SK-N-SH (cell line): ENCODE measurements at regions not wholly inside any gene's neighbourhood (a gene's known extent, or its start where the extent isn't known, plus 50 kb on each side); places are given as distances from the start of the nearest gene placed in this dataset.

Experiments
- CTCF ChIA-PET: fragments of 300-600, 350-600 bp; formaldehyde crosslinking; extraction: SDS; loops from one replicate; lab custom pipeline; 2021; lab: Yijun Ruan, JAX
- POLR2A ChIA-PET: fragments of 350-600 bp; sonication (Branson Sonifier 250); formaldehyde crosslinking; extraction: SDS; loops from one replicate; lab custom pipeline; 2020; ENCODE audit warnings: antibody characterized with exemption, inconsistent platforms; lab: Yijun Ruan, JAX
- DNase-seq: peaks from one replicate; pipeline ENCODE4 v3.0.0; 2012
- H2AFZ ChIP-seq: fragments of 200-600 bp; sonication (generic); 2 replicates; pipeline ENCODE4 v1.8.1; 2016; ENCODE audit warnings: antibody characterized with exemption, mild to moderate bottlenecking, low read depth
- H3F3A ChIP-seq: fragments of 200-600 bp; sonication (generic); replicated peaks from 2 replicates; pipeline ENCODE3; 2016; ENCODE audit warnings: antibody characterized with exemption, mild to moderate bottlenecking; ENCODE audit not compliant: insufficient read depth
- H3K27ac ChIP-seq, 2 experiments: fragments of 200-500 bp in 1 of 2; fragments of 200-600 bp in 1 of 2; sonication (Bioruptor generic) in 1 of 2; sonication (generic), shearing (Covaris generic) in 1 of 2; 2 replicates each; pipeline versions ENCODE4 v1.5.1 to v1.6.1; 2014 to 2016; ENCODE audit warnings: low read depth in 2 of 2, inconsistent platforms in 1 of 2, low read length in 1 of 2, mild to moderate bottlenecking in 1 of 2, mixed read lengths in 1 of 2
- H3K27me3 ChIP-seq: fragments of 200-600 bp; sonication (generic), shearing (Covaris generic); 2 replicates; pipeline ENCODE4 v1.6.1; 2016; ENCODE audit warnings: mixed run types; ENCODE audit not compliant: insufficient read depth
- H3K36me3 ChIP-seq, 2 experiments: fragments of 200-500 bp in 1 of 2; fragments of 200-600 bp in 1 of 2; sonication (Bioruptor generic) in 1 of 2; sonication (generic) in 1 of 2; replicated peaks in 1 of 2; 2 replicates each; pipeline versions ENCODE3 to v1.5.1; 2014 to 2016; ENCODE audit warnings: low read length in 1 of 2, mild to moderate bottlenecking in 1 of 2; ENCODE audit not compliant: insufficient read depth in 2 of 2, control insufficient read depth in 1 of 2
- H3K4me1 ChIP-seq, 2 experiments: fragments of 200-500 bp in 1 of 2; fragments of 200-600 bp in 1 of 2; sonication (Bioruptor generic) in 1 of 2; sonication (generic), shearing (Covaris generic) in 1 of 2; 2 replicates each; pipeline versions ENCODE4 v1.5.1 to v1.6.1; 2014 to 2016; ENCODE audit warnings: low read depth in 1 of 2, low read length in 1 of 2, mixed run types in 1 of 2; ENCODE audit not compliant: insufficient read depth in 2 of 2, control insufficient read depth in 1 of 2
- H3K4me2 ChIP-seq: fragments of 200-600 bp; sonication (generic), shearing (Covaris generic); 2 replicates; pipeline ENCODE4 v1.6.1; 2017; ENCODE audit warnings: mixed run types
- H3K4me3 ChIP-seq, 2 experiments: fragments of 200-500 bp in 1 of 2; fragments of 200-600 bp in 1 of 2; sonication (Bioruptor generic) in 1 of 2; sonication (generic), shearing (Covaris generic) in 1 of 2; 2 replicates each; pipeline versions ENCODE4 v1.5.1 to v1.8.1; 2014 to 2016; ENCODE audit warnings: low read depth in 2 of 2, inconsistent platforms in 1 of 2, low read length in 1 of 2, mild to moderate bottlenecking in 1 of 2, mixed read lengths in 1 of 2, moderate library complexity in 1 of 2
- H3K79me2 ChIP-seq: fragments of 200-600 bp; sonication (generic); 2 replicates; pipeline ENCODE4 v1.8.1; 2017; ENCODE audit warnings: mild to moderate bottlenecking; ENCODE audit not compliant: insufficient read depth
- H3K9ac ChIP-seq: fragments of 200-600 bp; sonication (generic); 2 replicates; pipeline ENCODE4 v1.6.1; 2017; ENCODE audit warnings: mixed run types
- H3K9me2 ChIP-seq: fragments of 200-600 bp; sonication (generic); 2 replicates; pipeline ENCODE4 v1.6.1; 2017; ENCODE audit warnings: mixed run types
- H3K9me3 ChIP-seq: fragments of 200-600 bp; sonication (generic); 2 replicates; pipeline ENCODE4 v1.6.1; 2017; ENCODE audit warnings: mixed run types, mild to moderate bottlenecking, moderate library complexity
- H4K20me1 ChIP-seq: fragments of 200-600 bp; sonication (generic); 2 replicates; pipeline ENCODE4 v1.6.1; 2017; ENCODE audit warnings: mild to moderate bottlenecking, mixed run types; ENCODE audit not compliant: insufficient read depth
- EP300 ChIP-seq, 2 experiments: IDR thresholded peaks; 2 replicates each; pipeline versions ENCODE4 v1.4.0 to v1.6.1; 2012; ENCODE audit warnings: borderline replicate concordance in 1 of 2, low read depth in 1 of 2, low read length in 1 of 2
- EZH2phosphoT487 ChIP-seq: fragments of 200-600 bp; sonication (generic); IDR thresholded peaks from 2 replicates; pipeline ENCODE4 v1.6.1; 2017; ENCODE audit warnings: low read depth, mixed run types, mild to moderate bottlenecking, antibody characterized with exemption, moderate library complexity, borderline replicate concordance
- FOSL2 ChIP-seq: IDR thresholded peaks from 2 replicates; pipeline ENCODE4 v1.4.0; 2012; ENCODE audit warnings: low read depth, mild to moderate bottlenecking, moderate library complexity, borderline replicate concordance
- FOXM1 ChIP-seq: IDR thresholded peaks from 2 replicates; pipeline ENCODE4 v1.4.0; 2012; ENCODE audit warnings: low read depth, mild to moderate bottlenecking
- GATA2 ChIP-seq: sonication (generic); formaldehyde crosslinking; IDR thresholded peaks from 2 replicates; pipeline ENCODE4 v1.5.0; 2020; ENCODE audit warnings: mild to moderate bottlenecking, missing genetic modification reagents
- IRF3 ChIP-seq: fragments of 150-350 bp; IDR thresholded peaks from 2 replicates; pipeline ENCODE4 v1.6.1; 2016; ENCODE audit warnings: mild to moderate bottlenecking, low read depth, low read length
- MXI1 ChIP-seq: IDR thresholded peaks from 2 replicates; pipeline ENCODE4 v1.6.1; 2012; ENCODE audit warnings: mild to moderate bottlenecking, low read depth, low read length, improper control_type of control experiment
- NFIC ChIP-seq: IDR thresholded peaks from 2 replicates; pipeline ENCODE4 v1.4.0; 2012; ENCODE audit warnings: borderline replicate concordance
- NRF1 ChIP-seq: IDR thresholded peaks from 2 replicates; pipeline ENCODE4 v1.6.1; 2012; ENCODE audit warnings: low read depth, mild to moderate bottlenecking, low read length
- RAD21 ChIP-seq: IDR thresholded peaks from 2 replicates; pipeline ENCODE4 v1.6.1; 2012; ENCODE audit warnings: mild to moderate bottlenecking, low read length
- RXRA ChIP-seq: IDR thresholded peaks from 2 replicates; pipeline ENCODE4 v1.4.0; 2012; ENCODE audit warnings: low read depth, mild to moderate bottlenecking, borderline replicate concordance
- SIN3A ChIP-seq: IDR thresholded peaks from 2 replicates; pipeline ENCODE4 v1.6.1; 2012; ENCODE audit warnings: low read depth, mild to moderate bottlenecking, low read length, moderate library complexity, borderline replicate concordance
- SMC3 ChIP-seq: IDR thresholded peaks from 2 replicates; pipeline ENCODE4 v1.6.1; 2012; ENCODE audit warnings: low read depth, low read length, improper control_type of control experiment
- TCF12 ChIP-seq: IDR thresholded peaks from 2 replicates; pipeline ENCODE4 v1.4.0; 2012
- YY1 ChIP-seq: IDR thresholded peaks from 2 replicates; pipeline ENCODE4 v1.4.0; 2012; ENCODE audit warnings: low read depth, mild to moderate bottlenecking
- ZBTB33 ChIP-seq: IDR thresholded peaks from 2 replicates; pipeline ENCODE4 v1.4.0; 2012; ENCODE audit warnings: low read depth, borderline replicate concordance
- WGBS: methylation state at CpG from one replicate; pipeline ENCODE4 v1.1.6; 2017; ENCODE audit warnings: low lambda C conversion rate; 5-methylcytosine and 5-hydroxymethylcytosine counted together
- TF ChIP-seq, protein P1 (sequence below): IDR thresholded peaks from 2 replicates; pipeline ENCODE4 v1.4.0; 2012; ENCODE audit warnings: low read depth, borderline replicate concordance
- TF ChIP-seq, protein P2 (sequence below): fragments of 200-600 bp; sonication (generic); IDR thresholded peaks from 2 replicates; pipeline ENCODE4 v1.6.1; 2017; ENCODE audit warnings: antibody characterized with exemption, mild to moderate bottlenecking, moderate library complexity

DNA sequence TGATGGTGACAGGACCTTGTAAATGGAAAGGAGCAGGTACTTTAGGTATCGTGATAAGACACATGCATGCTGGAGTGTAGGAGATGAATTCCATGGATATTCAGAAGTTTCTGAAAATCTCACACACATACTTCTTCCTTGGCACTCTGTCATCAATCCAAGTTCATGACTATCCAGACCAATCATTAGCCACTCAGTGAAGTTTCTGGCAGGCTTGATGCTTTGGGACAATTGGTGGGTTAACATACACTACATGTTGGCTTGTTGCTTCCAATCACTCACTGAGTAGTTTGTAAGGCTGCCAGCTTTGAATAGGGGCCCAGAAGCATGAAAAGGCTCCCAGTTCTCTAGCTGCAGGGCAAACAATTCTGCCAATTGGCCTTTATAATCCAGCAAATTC is 147.6 kb downstream of the CEMIP2 start:
- DNase-seq = no peak
- CTCF ChIA-PET = interaction anchor here (1.2 kb wide), 1 partner anchor 404 kb away, joined by 4 read pairs; no protein-coding TSS in a partner anchor

More for the DNA sequence above, 147.6 kb downstream of the CEMIP2 start:
- no peaks in the 10 kb centered on the region for H3K9me3 ChIP-seq
- H3K9me2 ChIP-seq = no peaks in the 10 kb centered on the region
- TF ChIP-seq, protein P1, sequence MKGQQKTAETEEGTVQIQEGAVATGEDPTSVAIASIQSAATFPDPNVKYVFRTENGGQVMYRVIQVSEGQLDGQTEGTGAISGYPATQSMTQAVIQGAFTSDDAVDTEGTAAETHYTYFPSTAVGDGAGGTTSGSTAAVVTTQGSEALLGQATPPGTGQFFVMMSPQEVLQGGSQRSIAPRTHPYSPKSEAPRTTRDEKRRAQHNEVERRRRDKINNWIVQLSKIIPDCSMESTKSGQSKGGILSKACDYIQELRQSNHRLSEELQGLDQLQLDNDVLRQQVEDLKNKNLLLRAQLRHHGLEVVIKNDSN = no peak
- TF ChIP-seq ZBTB33 (no peak), RXRA (no peak), EP300 (IDR thresholded peaks at IDR 0.05; ENCODE audit: borderline replicate concordance in 1 of 2, low read depth in 1 of 2, low read length in 1 of 2) (no peak), NRF1 (no peak), SIN3A (no peak), MXI1 (no peak), SMC3 (no peak), EZH2phosphoT487 (no peak), RAD21 (no peak), IRF3 (no peak), FOXM1 (no peak), GATA2 (no peak), FOSL2 (no peak), YY1 (no peak), TCF12 (no peak), NFIC (no peak)
- TF ChIP-seq, protein P2, sequence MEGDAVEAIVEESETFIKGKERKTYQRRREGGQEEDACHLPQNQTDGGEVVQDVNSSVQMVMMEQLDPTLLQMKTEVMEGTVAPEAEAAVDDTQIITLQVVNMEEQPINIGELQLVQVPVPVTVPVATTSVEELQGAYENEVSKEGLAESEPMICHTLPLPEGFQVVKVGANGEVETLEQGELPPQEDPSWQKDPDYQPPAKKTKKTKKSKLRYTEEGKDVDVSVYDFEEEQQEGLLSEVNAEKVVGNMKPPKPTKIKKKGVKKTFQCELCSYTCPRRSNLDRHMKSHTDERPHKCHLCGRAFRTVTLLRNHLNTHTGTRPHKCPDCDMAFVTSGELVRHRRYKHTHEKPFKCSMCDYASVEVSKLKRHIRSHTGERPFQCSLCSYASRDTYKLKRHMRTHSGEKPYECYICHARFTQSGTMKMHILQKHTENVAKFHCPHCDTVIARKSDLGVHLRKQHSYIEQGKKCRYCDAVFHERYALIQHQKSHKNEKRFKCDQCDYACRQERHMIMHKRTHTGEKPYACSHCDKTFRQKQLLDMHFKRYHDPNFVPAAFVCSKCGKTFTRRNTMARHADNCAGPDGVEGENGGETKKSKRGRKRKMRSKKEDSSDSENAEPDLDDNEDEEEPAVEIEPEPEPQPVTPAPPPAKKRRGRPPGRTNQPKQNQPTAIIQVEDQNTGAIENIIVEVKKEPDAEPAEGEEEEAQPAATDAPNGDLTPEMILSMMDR = no peak
- H3K79me2 ChIP-seq = no peaks in the 10 kb centered on the region
- H3K27ac ChIP-seq = no peak overlapping the region
- 35% methylated on average over 1 of the region's 1 CpG for WGBS
- H3F3A ChIP-seq = no peaks in the 10 kb centered on the region
- no peaks in the 10 kb centered on the region for H3K4me1 ChIP-seq
- no peak overlapping the region for H2AFZ ChIP-seq
- no peak overlapping the region for H3K9ac ChIP-seq
- H4K20me1 ChIP-seq = no peaks in the 10 kb centered on the region
- POLR2A ChIA-PET = no interaction called here
- H3K4me2 ChIP-seq = no peak overlapping the region
- no peaks in the 10 kb centered on the region for H3K36me3 ChIP-seq
- H3K27me3 ChIP-seq = no peaks in the 10 kb centered on the region; the same call in 1 of the 2 replicates
- H3K4me3 ChIP-seq = no peak overlapping the region
